WTC11 (cell line): ENCODE measurements at regions not wholly inside any gene's neighbourhood (a gene's known extent, or its start where the extent isn't known, plus 50 kb on each side); places are given as distances from the start of the nearest gene placed in this dataset.

Source experiments
- ATAC-seq: fragments of 200-7000 bp; cut with Tn5 transposase; 2 replicates; pipeline ENCODE4 v1.10.0; 2021; ENCODE audit warnings: mild to moderate bottlenecking, moderate library complexity
- CTCF ChIA-PET: fragments of 300-600 bp; sonication (Branson Sonifier 250); formaldehyde crosslinking; loops from one replicate; lab custom pipeline; 2021; ENCODE audit warnings: antibody characterized with exemption; lab: Charles Lee
- POLR2A ChIA-PET: fragments of 350-600 bp; sonication (Branson Sonifier 250); formaldehyde crosslinking; loops from one replicate; lab custom pipeline; 2021; ENCODE audit warnings: antibody characterized with exemption; lab: Charles Lee
- DNase-seq: peaks from one replicate; pipeline ENCODE4 v3.0.0; 2021; ENCODE audit warnings: low spot score
- H3K27ac Mint-ChIP-seq: 2 replicates; pipeline ENCODE4 v1.8.0; 2021; ENCODE audit warnings: mixed read lengths
- H3K27me3 Mint-ChIP-seq: 2 replicates; pipeline ENCODE4 v1.8.0; 2021; ENCODE audit warnings: low read depth, mild to moderate bottlenecking, moderate library complexity, mixed read lengths
- H3K36me3 Mint-ChIP-seq: 2 replicates; pipeline ENCODE4 v1.8.0; 2021; ENCODE audit warnings: mixed read lengths
- H3K4me1 Mint-ChIP-seq: 2 replicates; pipeline ENCODE4 v1.8.0; 2022; ENCODE audit warnings: mixed read lengths
- H3K4me3 Mint-ChIP-seq: 2 replicates; pipeline ENCODE4 v1.8.0; 2021; ENCODE audit warnings: mild to moderate bottlenecking, moderate library complexity, mixed read lengths
- H3K9me3 Mint-ChIP-seq: 2 replicates; pipeline ENCODE4 v1.8.0; 2021; ENCODE audit warnings: mixed read lengths
- ARID4B ChIP-seq: sonication (generic); formaldehyde crosslinking; IDR thresholded peaks from 2 replicates; pipeline ENCODE4 v1.8.0; 2023; ENCODE audit warnings: missing genetic modification reagents, mild to moderate bottlenecking, borderline replicate concordance
- ATF1 ChIP-seq: sonication (generic); formaldehyde crosslinking; IDR thresholded peaks from 2 replicates; pipeline ENCODE4 v1.8.1; 2023; ENCODE audit warnings: mild to moderate bottlenecking, moderate library complexity, missing genetic modification reagents
- ATF6 ChIP-seq: sonication (generic); formaldehyde crosslinking; IDR thresholded peaks from 2 replicates; pipeline ENCODE4 v1.8.1; 2023; ENCODE audit warnings: mild to moderate bottlenecking, missing genetic modification reagents
- E2F4 ChIP-seq: sonication (generic); formaldehyde crosslinking; IDR thresholded peaks from 2 replicates; pipeline ENCODE4 v1.8.1; 2022; ENCODE audit warnings: low read depth, mild to moderate bottlenecking, moderate library complexity, missing genetic modification reagents, borderline replicate concordance
- ESRRA ChIP-seq: sonication (generic); formaldehyde crosslinking; IDR thresholded peaks from 2 replicates; pipeline ENCODE4 v1.8.1; 2022; ENCODE audit warnings: mild to moderate bottlenecking, missing genetic modification reagents, borderline replicate concordance
- GABPB1 ChIP-seq: sonication (generic); formaldehyde crosslinking; IDR thresholded peaks from 2 replicates; pipeline ENCODE4 v1.8.1; 2023; ENCODE audit warnings: mild to moderate bottlenecking, missing genetic modification reagents
- GTF2I ChIP-seq: fragments of 250-450 bp; sonication (Bioruptor Pico); conservative IDR thresholded peaks from 2 replicates; pipeline ENCODE4 v1.4.0; 2021; ENCODE audit warnings: mild to moderate bottlenecking
- KAT7 ChIP-seq: sonication (generic); formaldehyde crosslinking; IDR thresholded peaks from 2 replicates; pipeline ENCODE4 v1.8.1; 2023; ENCODE audit warnings: missing genetic modification reagents, mild to moderate bottlenecking, borderline replicate concordance
- NFATC4 ChIP-seq: fragments of 250-450 bp; sonication (Bioruptor Pico); IDR thresholded peaks from 2 replicates; pipeline ENCODE4 v1.9.0; 2021; ENCODE audit warnings: mild to moderate bottlenecking
- NR1H2 ChIP-seq: sonication (generic); formaldehyde crosslinking; IDR thresholded peaks from 2 replicates; pipeline ENCODE4 v1.9.0; 2021; ENCODE audit warnings: mild to moderate bottlenecking, moderate library complexity, missing genetic modification reagents
- NR2C2 ChIP-seq: sonication (generic); formaldehyde crosslinking; IDR thresholded peaks from 2 replicates; pipeline ENCODE4 v1.8.0; 2022; ENCODE audit warnings: mild to moderate bottlenecking, missing genetic modification reagents
- RORB ChIP-seq: fragments of 250-450 bp; sonication (Bioruptor Pico); IDR thresholded peaks from 2 replicates; pipeline ENCODE4 v1.9.0; 2021; ENCODE audit warnings: mild to moderate bottlenecking
- SOX15 ChIP-seq: fragments of 250-450 bp; sonication (Bioruptor Pico); IDR thresholded peaks from 2 replicates; pipeline ENCODE4 v1.9.0; 2021; ENCODE audit warnings: mild to moderate bottlenecking
- TCF7 ChIP-seq: sonication (generic); formaldehyde crosslinking; IDR thresholded peaks from 2 replicates; pipeline ENCODE4 v1.8.0; 2022; ENCODE audit warnings: mild to moderate bottlenecking, low read depth, missing genetic modification reagents, moderate library complexity
- ZNF138 ChIP-seq: sonication (generic); formaldehyde crosslinking; conservative IDR thresholded peaks from 2 replicates; pipeline ENCODE4 v1.8.1; 2022; ENCODE audit warnings: mild to moderate bottlenecking, moderate library complexity, missing genetic modification reagents
- ZNF232 ChIP-seq: sonication (generic); formaldehyde crosslinking; IDR thresholded peaks from 2 replicates; pipeline ENCODE4 v1.8.0; 2022; ENCODE audit warnings: mild to moderate bottlenecking, missing genetic modification reagents
- TF ChIP-seq, protein P1 (sequence below): fragments of 250-450 bp; sonication (Bioruptor Pico); IDR thresholded peaks from 2 replicates; pipeline ENCODE4 v1.8.0; 2021; ENCODE audit warnings: mild to moderate bottlenecking
- TF ChIP-seq, protein P2 (sequence below): sonication (generic); formaldehyde crosslinking; IDR thresholded peaks from 2 replicates; pipeline ENCODE4 v1.8.0; 2022; ENCODE audit warnings: mild to moderate bottlenecking, missing genetic modification reagents
- TF ChIP-seq, protein P3 (sequence below): fragments of 250-450 bp; sonication (Bioruptor Pico); IDR thresholded peaks from 2 replicates; pipeline ENCODE4 v1.9.0; 2021; ENCODE audit warnings: moderate library complexity, mild to moderate bottlenecking, inconsistent platforms, borderline replicate concordance

DNA sequence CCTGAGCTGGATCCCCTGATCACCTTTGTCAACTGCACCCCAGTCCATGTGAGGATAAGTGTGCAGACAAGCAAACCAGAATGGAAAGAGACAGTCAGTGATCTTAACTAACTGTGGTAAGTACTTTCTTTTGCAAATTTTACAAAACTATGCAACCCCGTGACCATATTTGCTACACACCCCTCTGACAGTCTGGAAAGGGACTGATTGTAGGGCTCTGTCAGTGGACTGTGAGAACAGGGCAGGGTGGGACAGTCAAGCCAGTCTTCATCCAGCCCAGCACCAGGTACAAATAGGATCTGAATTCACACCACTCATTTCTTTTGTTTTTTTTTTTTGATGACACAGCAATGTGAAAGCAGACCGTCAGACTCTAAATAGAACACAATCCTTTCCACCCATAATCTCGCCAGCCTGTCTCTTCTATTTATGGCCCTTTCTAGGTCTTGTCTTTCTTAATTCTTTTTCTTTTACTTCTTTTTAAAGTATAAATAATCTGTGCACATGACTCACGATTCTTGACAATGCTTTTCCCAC lies 165.6 kb downstream of the ARL6IP6 start:
- ATAC-seq (no peak), DNase-seq (no peak)
- no peak overlapping the region for H3K27ac Mint-ChIP-seq
- no peaks in the 10 kb centered on the region for H3K4me1 Mint-ChIP-seq
- H3K27me3 Mint-ChIP-seq, result no peaks in the 10 kb centered on the region
- H3K9me3 Mint-ChIP-seq, result peaks cover 12% of the 10 kb centered on the region
- POLR2A ChIA-PET, result no interaction called here
- CTCF ChIA-PET, result no interaction called here
- TF ChIP-seq ATF6 (no peak), NFATC4 (no peak), NR1H2 (no peak), KAT7 (CRISPR knock-in tag) (no peak), ATF1 (CRISPR knock-in tag) (no peak), ZNF138 (CRISPR knock-in tag) (no peak), ESRRA (no peak), RORB (CRISPR knock-in tag) (no peak), TCF7 (CRISPR knock-in tag) (no peak), GTF2I (CRISPR knock-in tag) (no peak), NR2C2 (no peak), E2F4 (no peak), ARID4B (no peak), ZNF232 (CRISPR knock-in tag) (no peak), SOX15 (CRISPR knock-in tag) (no peak), GABPB1 (no peak)
- TF ChIP-seq, protein P1, sequence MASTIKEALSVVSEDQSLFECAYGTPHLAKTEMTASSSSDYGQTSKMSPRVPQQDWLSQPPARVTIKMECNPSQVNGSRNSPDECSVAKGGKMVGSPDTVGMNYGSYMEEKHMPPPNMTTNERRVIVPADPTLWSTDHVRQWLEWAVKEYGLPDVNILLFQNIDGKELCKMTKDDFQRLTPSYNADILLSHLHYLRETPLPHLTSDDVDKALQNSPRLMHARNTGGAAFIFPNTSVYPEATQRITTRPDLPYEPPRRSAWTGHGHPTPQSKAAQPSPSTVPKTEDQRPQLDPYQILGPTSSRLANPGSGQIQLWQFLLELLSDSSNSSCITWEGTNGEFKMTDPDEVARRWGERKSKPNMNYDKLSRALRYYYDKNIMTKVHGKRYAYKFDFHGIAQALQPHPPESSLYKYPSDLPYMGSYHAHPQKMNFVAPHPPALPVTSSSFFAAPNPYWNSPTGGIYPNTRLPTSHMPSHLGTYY (CRISPR knock-in tag), result no peak
- TF ChIP-seq, protein P2, sequence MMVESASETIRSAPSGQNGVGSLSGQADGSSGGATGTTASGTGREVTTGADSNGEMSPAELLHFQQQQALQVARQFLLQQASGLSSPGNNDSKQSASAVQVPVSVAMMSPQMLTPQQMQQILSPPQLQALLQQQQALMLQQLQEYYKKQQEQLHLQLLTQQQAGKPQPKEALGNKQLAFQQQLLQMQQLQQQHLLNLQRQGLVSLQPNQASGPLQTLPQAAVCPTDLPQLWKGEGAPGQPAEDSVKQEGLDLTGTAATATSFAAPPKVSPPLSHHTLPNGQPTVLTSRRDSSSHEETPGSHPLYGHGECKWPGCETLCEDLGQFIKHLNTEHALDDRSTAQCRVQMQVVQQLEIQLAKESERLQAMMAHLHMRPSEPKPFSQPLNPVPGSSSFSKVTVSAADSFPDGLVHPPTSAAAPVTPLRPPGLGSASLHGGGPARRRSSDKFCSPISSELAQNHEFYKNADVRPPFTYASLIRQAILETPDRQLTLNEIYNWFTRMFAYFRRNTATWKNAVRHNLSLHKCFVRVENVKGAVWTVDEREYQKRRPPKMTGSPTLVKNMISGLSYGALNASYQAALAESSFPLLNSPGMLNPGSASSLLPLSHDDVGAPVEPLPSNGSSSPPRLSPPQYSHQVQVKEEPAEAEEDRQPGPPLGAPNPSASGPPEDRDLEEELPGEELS (CRISPR knock-in tag), result no peak
- TF ChIP-seq, protein P3, sequence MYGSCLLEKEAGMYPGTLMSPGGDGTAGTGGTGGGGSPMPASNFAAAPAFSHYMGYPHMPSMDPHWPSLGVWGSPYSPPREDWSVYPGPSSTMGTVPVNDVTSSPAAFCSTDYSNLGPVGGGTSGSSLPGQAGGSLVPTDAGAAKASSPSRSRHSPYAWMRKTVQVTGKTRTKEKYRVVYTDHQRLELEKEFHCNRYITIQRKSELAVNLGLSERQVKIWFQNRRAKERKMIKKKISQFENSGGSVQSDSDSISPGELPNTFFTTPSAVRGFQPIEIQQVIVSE, result no peak
- no peak overlapping the region for H3K4me3 Mint-ChIP-seq
- H3K36me3 Mint-ChIP-seq, result no peaks in the 10 kb centered on the region
